K562 (cell line): ENCODE measurements at regions not wholly inside any gene's neighbourhood (a gene's known extent, or its start where the extent isn't known, plus 50 kb on each side); places are given as distances from the start of the nearest gene placed in this dataset.

Experiments
- HNRNPL ChIP-seq: fragments of 200-400 bp; formaldehyde crosslinking; IDR thresholded peaks from 2 replicates; pipeline ENCODE4 v1.6.1; 2017; ENCODE audit warnings: low read depth, mild to moderate bottlenecking, low read length
- JUND ChIP-seq, 2 experiments: IDR thresholded peaks; 2 replicates in 1 of 2; 3 replicates in 1 of 2; pipeline ENCODE4 v1.6.1; 2011; ENCODE audit warnings: borderline replicate concordance in 2 of 2, low read depth in 2 of 2, low read length in 2 of 2, improper control_type of control experiment in 1 of 2, missing biosample characterization in 1 of 2, missing genetic modification characterization in 1 of 2, missing genetic modification reagents in 1 of 2
- POLR2AphosphoS5 ChIP-seq: IDR thresholded peaks from 2 replicates; pipeline ENCODE4 v1.6.1; 2011; ENCODE audit warnings: mild to moderate bottlenecking, low read depth, low read length, moderate library complexity; ENCODE audit not compliant: control insufficient read depth, insufficient read depth
- SMARCB1 ChIP-seq: IDR thresholded peaks from 2 replicates; pipeline ENCODE4 v1.6.1; 2011; ENCODE audit warnings: improper control_type of control experiment, low read depth; ENCODE audit not compliant: insufficient read length
- ZNF830 ChIP-seq: fragments of 250-450 bp; sonication (Bioruptor Pico); IDR thresholded peaks from 2 replicates; pipeline ENCODE4 v1.5.0; 2021; ENCODE audit warnings: mild to moderate bottlenecking
- TF ChIP-seq, protein P1 (sequence below): fragments of 450-650 bp; conservative IDR thresholded peaks from 2 replicates; pipeline ENCODE4 v1.6.1; 2016; ENCODE audit warnings: missing genetic modification characterization, low read depth, mild to moderate bottlenecking, missing compliant biosample characterization, moderate library complexity

DNA sequence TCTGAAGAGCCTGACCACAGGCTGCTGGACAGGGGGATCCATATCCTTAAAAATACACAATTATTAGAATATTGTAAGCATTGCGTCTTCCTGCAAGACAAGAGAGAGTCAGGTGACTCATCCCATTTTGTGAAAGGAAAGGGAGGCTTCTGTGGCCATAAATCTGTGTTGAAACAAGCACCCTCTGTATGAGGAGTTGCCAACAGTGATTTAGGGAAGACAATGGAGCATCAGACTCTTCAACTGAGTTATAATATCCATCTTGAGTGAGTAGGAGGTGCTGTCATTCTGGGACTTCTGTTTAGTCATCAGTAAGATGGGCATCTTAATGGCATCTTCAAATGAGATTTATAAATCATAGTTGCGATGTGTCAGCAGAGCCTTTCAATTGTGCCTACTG lies 554.5 kb downstream of the AACS start:
- TF ChIP-seq POLR2AphosphoS5 (no peak), HNRNPL (no peak), SMARCB1 (no peak), JUND (IDR thresholded peaks at IDR 0.05; ENCODE audit: borderline replicate concordance, low read depth, low read length) (no peak), JUND (tag; IDR thresholded peaks at IDR 0.05; ENCODE audit: borderline replicate concordance, low read depth, low read length) (no peak), ZNF830 (CRISPR knock-in tag) (no peak)
- TF ChIP-seq, protein P1, sequence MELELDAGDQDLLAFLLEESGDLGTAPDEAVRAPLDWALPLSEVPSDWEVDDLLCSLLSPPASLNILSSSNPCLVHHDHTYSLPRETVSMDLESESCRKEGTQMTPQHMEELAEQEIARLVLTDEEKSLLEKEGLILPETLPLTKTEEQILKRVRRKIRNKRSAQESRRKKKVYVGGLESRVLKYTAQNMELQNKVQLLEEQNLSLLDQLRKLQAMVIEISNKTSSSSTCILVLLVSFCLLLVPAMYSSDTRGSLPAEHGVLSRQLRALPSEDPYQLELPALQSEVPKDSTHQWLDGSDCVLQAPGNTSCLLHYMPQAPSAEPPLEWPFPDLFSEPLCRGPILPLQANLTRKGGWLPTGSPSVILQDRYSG (tag): no peak
